ENCODE measurements at regions not wholly inside any gene's neighbourhood (a gene's known extent, or its start where the extent isn't known, plus 50 kb on each side); places are given as distances from the start of the nearest gene placed in this dataset.

GRCh38 chr17:56648321-56648720 lies 54.8 kb downstream of the NOG start:
- no peak overlapping the region for H3K4me3 ChIP-seq (ENCODE audit: low read depth, low read length)
- no peak for DNase-seq (ENCODE audit: low read depth)
- TF ChIP-seq CTCF (IDR thresholded peaks at IDR 0.05; ENCODE audit: insufficient read depth, low read depth, low read length, missing control alignments), result no peak

GRCh38 chr17:56648806-56649205 lies 55.3 kb downstream of the NOG start:
- no peak for DNase-seq (ENCODE audit: low read depth)
- TF ChIP-seq CTCF (IDR thresholded peaks at IDR 0.05; ENCODE audit: insufficient read depth, low read depth, low read length, missing control alignments), result no peak
- no peak overlapping the region for H3K4me3 ChIP-seq (ENCODE audit: low read depth, low read length)

- no peak overlapping the region for H3K4me3 ChIP-seq (ENCODE audit: low read depth, low read length)
- TF ChIP-seq CTCF (IDR thresholded peaks at IDR 0.05; ENCODE audit: insufficient read depth, low read depth, low read length, missing control alignments), result no peak
- no peak for DNase-seq (ENCODE audit: low read depth)
Measured at GRCh38 chr17:56652628-56653027, 59.1 kb downstream of the NOG start.

- DNase-seq (ENCODE audit: low read depth), result peak; percentile 77
- TF ChIP-seq CTCF (IDR thresholded peaks at IDR 0.05; ENCODE audit: insufficient read depth, low read depth, low read length, missing control alignments), result peak; percentile 58
- H3K4me3 ChIP-seq (ENCODE audit: low read depth, low read length), result no peak overlapping the region
Measured at GRCh38 chr17:56653877-56654276, 60.4 kb downstream of the NOG start.

- no peak overlapping the region for H3K4me3 ChIP-seq (ENCODE audit: low read depth, low read length)
- no peak for DNase-seq (ENCODE audit: low read depth)
- no peak for TF ChIP-seq CTCF (IDR thresholded peaks at IDR 0.05; ENCODE audit: insufficient read depth, low read depth, low read length, missing control alignments)
Measured at GRCh38 chr17:56656701-56657327, 63.3 kb downstream of the NOG start.

GRCh38 chr17:56658648-56659047 lies 65.1 kb downstream of the NOG start:
- TF ChIP-seq CTCF (IDR thresholded peaks at IDR 0.05; ENCODE audit: insufficient read depth, low read depth, low read length, missing control alignments), result no peak
- DNase-seq (ENCODE audit: low read depth), result no peak
- no peak overlapping the region for H3K4me3 ChIP-seq (ENCODE audit: low read depth, low read length)

- H3K4me3 ChIP-seq (ENCODE audit: low read depth, low read length), result no peak overlapping the region
- no peak for TF ChIP-seq CTCF (IDR thresholded peaks at IDR 0.05; ENCODE audit: insufficient read depth, low read depth, low read length, missing control alignments)
- no peak for DNase-seq (ENCODE audit: low read depth)
Measured at GRCh38 chr17:56659622-56660021, 66.1 kb downstream of the NOG start.
